HCT116 (cell line): ENCODE measurements at regions not wholly inside any gene's neighbourhood (a gene's known extent, or its start where the extent isn't known, plus 50 kb on each side); places are given as distances from the start of the nearest gene placed in this dataset.

ENCODE experiments used
- ATAC-seq: fragments of 200-7000 bp; cut with Tn5 transposase; 2 replicates; pipeline ENCODE4 v1.9.1; 2020; ENCODE audit warnings: mild to moderate bottlenecking, moderate library complexity
- BruUV-seq: library from RNA; stranded (reverse); fragments of 400-500 nt; replicated peaks from 2 replicates; lab custom pipeline; 2021; lab: Mats Ljungman, UMichigan
- CTCF ChIA-PET: fragments of 300-600 bp; sonication (Branson Sonifier 250); formaldehyde crosslinking; loops from one replicate; lab custom pipeline; 2021; ENCODE audit warnings: antibody characterized with exemption; lab: Charles Lee
- POLR2A ChIA-PET: fragments of 300-600, 350-600 bp; sonication (Branson Sonifier 250); formaldehyde crosslinking; loops from one replicate; lab custom pipeline; 2021; ENCODE audit warnings: antibody characterized with exemption; lab: Charles Lee
- RAD21 ChIA-PET, 2 experiments: fragments of 300-600 bp; sonication (Branson Sonifier 250); formaldehyde crosslinking; loops; one replicate each; lab custom pipeline; 2023; ENCODE audit warnings: low total read pairs in 2 of 2; ENCODE audit not compliant: uncharacterized antibody in 2 of 2, unreplicated experiment in 2 of 2, low non-redundant PET in 1 of 2; lab: Charles Lee
- DNase-seq: peaks from one replicate; pipeline ENCODE4 v3.0.0-alpha.2; 2010; ENCODE audit warnings: low read depth, low spot score
- H2AFZ ChIP-seq: fragments of 200-600 bp; shearing (Covaris generic), sonication (generic); 2 replicates; pipeline ENCODE4 v1.6.1; 2017; ENCODE audit warnings: low read depth, mixed run types, mixed read lengths, antibody characterized with exemption, low read length; ENCODE audit not compliant: poor library complexity, severe bottlenecking
- H3K27ac ChIP-seq: 2 replicates; pipeline ENCODE4 v1.5.1; 2012; ENCODE audit warnings: low read depth, low read length
- H3K27me3 ChIP-seq: fragments of 200-600 bp; sonication (generic); 2 replicates; pipeline ENCODE4 v1.6.1; 2016; ENCODE audit warnings: mixed run types, low read length, mixed read lengths; ENCODE audit not compliant: insufficient read depth
- H3K36me3 ChIP-seq, 2 experiments: fragments of 200-500 bp in 1 of 2; fragments of 200-600 bp in 1 of 2; sonication (Bioruptor generic) in 1 of 2; sonication (generic) in 1 of 2; 2 replicates each; pipeline versions ENCODE4 v1.5.1 to v1.6.1; 2014 to 2016; ENCODE audit warnings: low read length in 2 of 2, inconsistent platforms in 1 of 2, mixed read lengths in 1 of 2, mixed run types in 1 of 2; ENCODE audit not compliant: insufficient read depth in 2 of 2, control insufficient read depth in 1 of 2
- H3K4me1 ChIP-seq, 2 experiments: fragments of 200-600 bp in 1 of 2; sonication (generic) in 1 of 2; 2 replicates each; pipeline versions ENCODE4 v1.5.1 to v1.6.1; 2012 to 2017; ENCODE audit warnings: low read length in 2 of 2, inconsistent platforms in 1 of 2, mild to moderate bottlenecking in 1 of 2, mixed read lengths in 1 of 2, mixed run types in 1 of 2, moderate library complexity in 1 of 2; ENCODE audit not compliant: insufficient read depth in 2 of 2, control insufficient read depth in 1 of 2
- H3K4me2 ChIP-seq: fragments of 200-600 bp; sonication (generic); 2 replicates; pipeline ENCODE4 v1.6.1; 2017; ENCODE audit warnings: mixed run types, low read length, mixed read lengths
- H3K4me3 ChIP-seq, 2 experiments: fragments of 200-600 bp in 1 of 2; sonication (generic) in 1 of 2; replicated peaks in 1 of 2; 2 replicates each; pipeline ENCODE4 v1.5.1; 2011 to 2016; ENCODE audit warnings: low read length in 2 of 2, control low read depth in 1 of 2, low read depth in 1 of 2, mild to moderate bottlenecking in 1 of 2, mixed read lengths in 1 of 2, mixed run types in 1 of 2
- H3K79me2 ChIP-seq: fragments of 200-600 bp; sonication (generic); 2 replicates; pipeline ENCODE4 v1.6.1; 2017; ENCODE audit warnings: mild to moderate bottlenecking, mixed run types, low read length, moderate library complexity, mixed read lengths; ENCODE audit not compliant: insufficient read depth
- H3K9ac ChIP-seq: fragments of 200-600 bp; sonication (generic); 2 replicates; pipeline ENCODE4 v1.6.1; 2016; ENCODE audit warnings: low read length, mixed read lengths
- H3K9me2 ChIP-seq: fragments of 200-600 bp; sonication (generic), shearing (Covaris generic); 2 replicates; pipeline ENCODE4 v1.6.1; 2017; ENCODE audit warnings: mixed run types, mild to moderate bottlenecking, moderate library complexity; ENCODE audit not compliant: insufficient read depth
- H3K9me3 ChIP-seq, 2 experiments: fragments of 200-500 bp in 1 of 2; fragments of 200-600 bp in 1 of 2; sonication (Bioruptor generic) in 1 of 2; sonication (generic) in 1 of 2; 2 replicates each; pipeline ENCODE4 v1.6.1; 2014 to 2017; ENCODE audit warnings: low read length in 2 of 2, mixed read lengths in 2 of 2, inconsistent platforms in 1 of 2, low read depth in 1 of 2, mild to moderate bottlenecking in 1 of 2, mixed run types in 1 of 2, moderate library complexity in 1 of 2; ENCODE audit not compliant: control insufficient read depth in 1 of 2, insufficient read depth in 1 of 2
- H4K20me1 ChIP-seq: fragments of 200-600 bp; sonication (generic), shearing (Covaris generic); 2 replicates; pipeline ENCODE4 v1.6.1; 2017; ENCODE audit warnings: mixed run types, mild to moderate bottlenecking, moderate library complexity; ENCODE audit not compliant: insufficient read depth
- ELF1 ChIP-seq: IDR thresholded peaks from 2 replicates; pipeline ENCODE4 v1.6.1; 2012; ENCODE audit warnings: low read depth, borderline replicate concordance
- EZH2 ChIP-seq: fragments of 200-600 bp; sonication (generic); IDR thresholded peaks from 2 replicates; pipeline ENCODE4 v1.6.1; 2017; ENCODE audit warnings: antibody characterized with exemption, mixed run types
- EZH2phosphoT487 ChIP-seq: fragments of 200-600 bp; IDR thresholded peaks from 2 replicates; pipeline ENCODE4 v1.6.1; 2018; ENCODE audit warnings: antibody characterized with exemption, borderline replicate concordance
- FOSL1 ChIP-seq: IDR thresholded peaks from 2 replicates; pipeline ENCODE4 v1.6.1; 2012; ENCODE audit warnings: low read depth
- JUND ChIP-seq: IDR thresholded peaks from 2 replicates; pipeline ENCODE4 v1.6.1; 2012
- POLR2AphosphoS5 ChIP-seq: IDR thresholded peaks from 2 replicates; pipeline ENCODE4 v1.6.1; 2011; ENCODE audit warnings: mild to moderate bottlenecking, low read depth, low read length, moderate library complexity
- RAD21 ChIP-seq: IDR thresholded peaks from 2 replicates; pipeline ENCODE4 v1.6.1; 2012; ENCODE audit warnings: low read depth, mild to moderate bottlenecking
- REST ChIP-seq: IDR thresholded peaks from 2 replicates; pipeline ENCODE4 v1.6.1; 2012; ENCODE audit warnings: low read depth
- SIN3A ChIP-seq: IDR thresholded peaks from 2 replicates; pipeline ENCODE4 v1.6.1; 2012; ENCODE audit warnings: low read depth
- SP1 ChIP-seq: IDR thresholded peaks from 2 replicates; pipeline ENCODE4 v1.6.1; 2012; ENCODE audit warnings: low read depth
- TCF7L2 ChIP-seq: IDR thresholded peaks from 2 replicates; pipeline ENCODE4 v1.7.0; 2011; ENCODE audit warnings: borderline replicate concordance, inconsistent platforms; ENCODE audit not compliant: insufficient read depth, insufficient read length; ENCODE audit errors: extremely low read depth
- YY1 ChIP-seq: IDR thresholded peaks from 2 replicates; pipeline ENCODE4 v1.6.1; 2011; ENCODE audit warnings: low read length, low read depth, moderate library complexity, mild to moderate bottlenecking; ENCODE audit not compliant: insufficient replicate concordance; ENCODE audit errors: extremely low read depth
- ZFX ChIP-seq: fragments of 450-650 bp; IDR thresholded peaks from 2 replicates; pipeline ENCODE4 v1.6.1; 2017
- ZNF274 ChIP-seq: fragments of 200-500 bp; sonication (Bioruptor generic); IDR thresholded peaks from 2 replicates; pipeline ENCODE4 v1.6.1; 2014; ENCODE audit warnings: mild to moderate bottlenecking, low read depth, low read length, inconsistent platforms
- intact Hi-C: fragments of 100-400 bp; cut with micrococcal nuclease; formaldehyde crosslinking; loops from 2 replicates; pipeline ENCODE4 v1.10.0; 2022

DNA sequence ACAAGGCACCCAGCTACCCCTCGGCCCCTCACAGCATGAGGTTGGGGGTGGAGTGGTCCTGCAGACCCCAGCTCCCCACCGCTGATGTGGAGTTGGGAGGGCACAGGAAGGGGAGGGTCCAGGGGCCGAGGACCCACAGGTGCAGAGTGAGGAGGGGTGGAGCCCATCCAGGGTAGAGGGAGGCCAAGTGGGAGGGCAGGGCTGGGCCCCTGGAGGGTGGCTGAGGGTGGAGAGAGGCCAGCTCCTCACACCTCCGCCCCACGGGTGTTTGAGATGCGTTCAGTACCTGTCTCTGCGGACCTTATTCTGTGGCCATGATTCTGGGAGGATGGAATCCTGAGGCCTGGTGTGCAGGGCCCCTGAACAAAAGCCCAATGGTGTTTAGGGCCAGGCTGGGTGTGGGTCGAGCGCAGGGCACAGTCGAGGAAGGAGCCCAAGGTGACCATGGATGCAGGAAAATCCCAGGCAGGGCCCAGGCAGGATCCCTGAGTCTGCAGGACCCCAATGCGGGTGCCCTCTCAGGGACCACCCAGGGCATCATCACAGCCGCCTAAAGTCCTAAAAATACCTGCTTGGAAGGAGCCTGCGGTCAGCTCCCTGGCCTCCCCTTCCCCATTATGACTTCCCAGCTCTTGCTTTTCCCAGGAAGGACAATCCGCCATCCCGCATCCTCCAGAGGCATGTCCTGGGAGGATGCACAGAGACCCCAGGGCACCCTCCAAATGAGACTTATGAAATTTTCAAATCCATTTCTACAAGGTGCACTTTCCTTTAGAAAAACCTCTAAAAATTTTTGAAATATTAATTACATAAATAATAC, 377.1 kb upstream of the SFSWAP start:
- Histone ChIP-seq H3K9me2 (no peaks in the 10 kb centered on the region), H3K27me3 (no peaks in the 10 kb centered on the region), H3K9me3 (no peaks in the 10 kb centered on the region), H4K20me1 (no peaks in the 10 kb centered on the region), H3K4me1 (no peaks in the 10 kb centered on the region), H3K27ac (no peak overlapping the region), H3K79me2 (no peaks in the 10 kb centered on the region), H3K9ac (no peak overlapping the region), H3K4me2 (no peak overlapping the region), H2AFZ (no peak overlapping the region), H3K4me3 (no peak overlapping the region), H3K36me3 (no peaks in the 10 kb centered on the region)
- no TSS peak for BruUV-seq
- ChIA-PET CTCF (no interaction called here), POLR2A (no interaction called here), RAD21 (no interaction called here)
- ATAC-seq, result no peak
- TF ChIP-seq ZNF274 (no peak), RAD21 (no peak), ELF1 (no peak)
- no peak for DNase-seq
- intact Hi-C loops, result no loop called here

- Histone ChIP-seq H3K36me3 (no peaks in the 10 kb centered on the region), H3K9ac (no peak overlapping the region), H3K27me3 (no peaks in the 10 kb centered on the region), H3K9me3 (no peaks in the 10 kb centered on the region), H3K79me2 (no peaks in the 10 kb centered on the region), H3K9me2 (no peaks in the 10 kb centered on the region), H3K4me1 (no peaks in the 10 kb centered on the region), H2AFZ (no peak overlapping the region), H3K4me2 (no peak overlapping the region), H3K4me3 (no peak overlapping the region), H4K20me1 (no peaks in the 10 kb centered on the region)
- ChIA-PET CTCF (no interaction called here), RAD21 (no interaction called here), POLR2A (no interaction called here)
- no peak for ATAC-seq
- no TSS peak for BruUV-seq
- DNase-seq, result no peak
- intact Hi-C loops, result no loop called here
- TF ChIP-seq RAD21 (no peak), YY1 (no peak), EZH2phosphoT487 (no peak), JUND (no peak), FOSL1 (no peak), EZH2 (no peak), ELF1 (no peak), SIN3A (no peak), ZNF274 (no peak), SP1 (no peak), ZFX (no peak), POLR2AphosphoS5 (no peak), REST (no peak), TCF7L2 (no peak)
- TF ChIP-seq, all 23 proteins: peak for 0
- no peak overlapping the region for H3K27ac ChIP-seq
Measured at GRCh38 chr12:131334835-131335234, 376.1 kb upstream of the SFSWAP start.
